Activated CD8-positive, alpha-beta T cell treated with anti-CD3 and anti-CD28 coated beads for 36 hours (primary cell): ENCODE measurements at regions not wholly inside any gene's neighbourhood (a gene's known extent, or its start where the extent isn't known, plus 50 kb on each side); places are given as distances from the start of the nearest gene placed in this dataset.

Experiments used
- ATAC-seq: fragments of 200-7000 bp; cut with Tn5 transposase; one replicate; pipeline ENCODE4 v1.10.0; 2021; ENCODE audit warnings: mild to moderate bottlenecking, moderate library complexity
- CTCF ChIA-PET: fragments of 350-600 bp; sonication (Branson Sonifier 250); formaldehyde crosslinking; loops from one replicate; lab custom pipeline; 2021; ENCODE audit warnings: antibody characterized with exemption; lab: Charles Lee
- POLR2A ChIA-PET: fragments of 350-600 bp; sonication (Branson Sonifier 250); formaldehyde crosslinking; loops from one replicate; lab custom pipeline; 2021; ENCODE audit warnings: antibody characterized with exemption; lab: Charles Lee
- DNase-seq: peaks from one replicate; pipeline ENCODE4 v3.0.0-alpha.2; 2020
- H3K27ac Mint-ChIP-seq: one replicate; pipeline ENCODE4 v1.8.0; 2021; ENCODE audit warnings: mild to moderate bottlenecking, mixed read lengths
- H3K27me3 Mint-ChIP-seq: one replicate; pipeline ENCODE4 v1.8.0; 2021; ENCODE audit warnings: mixed read lengths
- H3K36me3 Mint-ChIP-seq: one replicate; pipeline ENCODE4 v1.8.0; 2021; ENCODE audit warnings: low read depth, mixed read lengths
- H3K4me1 Mint-ChIP-seq: one replicate; pipeline ENCODE4 v1.8.0; 2021; ENCODE audit warnings: low read depth, mixed read lengths
- H3K4me3 Mint-ChIP-seq: one replicate; pipeline ENCODE4 v1.8.0; 2021; ENCODE audit warnings: mild to moderate bottlenecking, moderate library complexity, mixed read lengths
- H3K9me3 Mint-ChIP-seq: one replicate; pipeline ENCODE4 v1.8.0; 2021; ENCODE audit warnings: mixed read lengths
- intact Hi-C: fragments of 100-400 bp; cut with micrococcal nuclease; formaldehyde crosslinking; loops from one replicate; pipeline ENCODE4 v1.10.0; 2022
- TF ChIP-seq, protein P1 (sequence below): fragments of 200-600 bp; IDR thresholded peaks from one replicate; pipeline ENCODE4 v1.8.0; 2022; ENCODE audit warnings: antibody characterized with exemption, mild to moderate bottlenecking

DNA sequence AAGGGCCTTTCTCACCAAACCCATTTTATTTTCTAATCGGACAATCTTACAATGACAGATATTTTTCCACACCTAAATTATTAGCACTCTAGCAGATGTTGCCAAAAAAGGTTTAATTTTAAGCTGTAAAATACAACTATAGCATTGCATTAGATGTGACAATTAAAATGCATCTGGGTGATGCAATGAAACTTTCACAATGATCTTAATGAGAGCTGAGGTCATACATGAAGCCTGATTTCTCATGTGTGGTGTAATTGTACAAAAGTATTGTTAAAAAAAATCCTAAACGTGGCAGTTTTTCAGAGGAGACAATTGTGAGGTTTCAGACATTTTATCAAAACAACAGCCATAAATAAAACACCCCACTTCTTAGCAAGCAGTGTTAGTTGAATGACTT, 606.0 kb downstream of the HDGFL1 start:
- H3K27me3 Mint-ChIP-seq, result no peaks in the 10 kb centered on the region
- no peak overlapping the region for H3K4me3 Mint-ChIP-seq
- no peaks in the 10 kb centered on the region for H3K4me1 Mint-ChIP-seq
- TF ChIP-seq, protein P1, sequence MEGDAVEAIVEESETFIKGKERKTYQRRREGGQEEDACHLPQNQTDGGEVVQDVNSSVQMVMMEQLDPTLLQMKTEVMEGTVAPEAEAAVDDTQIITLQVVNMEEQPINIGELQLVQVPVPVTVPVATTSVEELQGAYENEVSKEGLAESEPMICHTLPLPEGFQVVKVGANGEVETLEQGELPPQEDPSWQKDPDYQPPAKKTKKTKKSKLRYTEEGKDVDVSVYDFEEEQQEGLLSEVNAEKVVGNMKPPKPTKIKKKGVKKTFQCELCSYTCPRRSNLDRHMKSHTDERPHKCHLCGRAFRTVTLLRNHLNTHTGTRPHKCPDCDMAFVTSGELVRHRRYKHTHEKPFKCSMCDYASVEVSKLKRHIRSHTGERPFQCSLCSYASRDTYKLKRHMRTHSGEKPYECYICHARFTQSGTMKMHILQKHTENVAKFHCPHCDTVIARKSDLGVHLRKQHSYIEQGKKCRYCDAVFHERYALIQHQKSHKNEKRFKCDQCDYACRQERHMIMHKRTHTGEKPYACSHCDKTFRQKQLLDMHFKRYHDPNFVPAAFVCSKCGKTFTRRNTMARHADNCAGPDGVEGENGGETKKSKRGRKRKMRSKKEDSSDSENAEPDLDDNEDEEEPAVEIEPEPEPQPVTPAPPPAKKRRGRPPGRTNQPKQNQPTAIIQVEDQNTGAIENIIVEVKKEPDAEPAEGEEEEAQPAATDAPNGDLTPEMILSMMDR, result no peak
- H3K36me3 Mint-ChIP-seq, result no peaks in the 10 kb centered on the region
- no peaks in the 10 kb centered on the region for H3K9me3 Mint-ChIP-seq
- H3K27ac Mint-ChIP-seq, result peak overlapping the region; percentile 28
- DNase-seq, result no peak
- ChIA-PET CTCF (no interaction called here), POLR2A (no interaction called here)
- ATAC-seq, result no peak
- intact Hi-C loops, result no loop called here

DNA sequence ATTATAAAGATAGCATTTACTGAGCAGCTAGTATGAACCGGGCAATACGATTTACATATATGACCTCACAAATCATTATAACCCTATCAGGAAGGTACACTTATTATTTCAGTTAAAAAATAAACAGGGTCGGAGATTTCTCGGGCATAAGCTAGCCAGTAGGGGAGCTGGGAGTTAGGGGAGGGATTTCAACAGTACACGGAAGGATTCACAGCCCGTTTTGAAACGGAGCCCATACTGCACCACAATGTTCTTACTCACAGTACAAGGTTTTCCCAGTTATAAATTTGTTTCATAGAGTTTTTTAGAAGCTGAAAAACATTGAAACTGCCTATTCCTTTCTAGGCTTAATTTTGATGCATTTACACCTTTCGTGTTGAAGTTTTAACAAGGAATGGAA, 607.1 kb downstream of the HDGFL1 start:
- DNase-seq, result no peak
- no peak for ATAC-seq
- intact Hi-C loops, result no loop called here
- H3K27ac Mint-ChIP-seq, result no peak overlapping the region
- TF ChIP-seq, protein P1, result no peak
- H3K27me3 Mint-ChIP-seq, result no peaks in the 10 kb centered on the region
- no peaks in the 10 kb centered on the region for H3K9me3 Mint-ChIP-seq
- no peaks in the 10 kb centered on the region for H3K36me3 Mint-ChIP-seq
- no peak overlapping the region for H3K4me3 Mint-ChIP-seq
- ChIA-PET CTCF (no interaction called here), POLR2A (no interaction called here)
- H3K4me1 Mint-ChIP-seq, result no peaks in the 10 kb centered on the region

GRCh38 chr6:23176883-23177282, 607.5 kb downstream of the HDGFL1 start:
- Mint-ChIP-seq H3K27ac (no peak overlapping the region), H3K36me3 (no peaks in the 10 kb centered on the region), H3K4me1 (no peaks in the 10 kb centered on the region), H3K27me3 (no peaks in the 10 kb centered on the region), H3K4me3 (no peak overlapping the region), H3K9me3 (no peaks in the 10 kb centered on the region)
- CTCF ChIA-PET, result no interaction called here
- no peak for ATAC-seq
- POLR2A ChIA-PET, result no interaction called here
- intact Hi-C loops, result no loop called here
- DNase-seq, result no peak
- TF ChIP-seq, protein P1, result no peak

DNA sequence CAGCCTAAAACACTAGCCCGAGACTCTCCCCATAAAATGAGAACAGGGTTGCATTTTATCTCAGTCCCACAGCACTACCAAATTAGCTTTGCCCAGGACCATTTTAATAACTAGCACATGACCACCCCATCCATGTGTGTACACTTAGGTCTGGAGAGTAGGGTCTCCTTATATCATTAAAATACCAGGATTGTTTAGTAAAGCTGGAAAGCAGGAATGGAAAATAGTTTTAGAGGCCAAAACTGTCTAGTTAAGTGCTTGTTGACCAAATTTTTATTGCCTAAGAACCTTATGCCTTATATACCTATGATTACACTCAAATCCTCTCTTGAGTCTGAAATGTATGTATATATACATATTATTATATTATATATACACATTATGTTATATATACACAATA, 608.4 kb downstream of the HDGFL1 start:
- intact Hi-C loops, result no loop called here
- Mint-ChIP-seq H3K4me3 (no peak overlapping the region), H3K9me3 (no peaks in the 10 kb centered on the region), H3K36me3 (no peaks in the 10 kb centered on the region), H3K27ac (no peak overlapping the region), H3K4me1 (no peaks in the 10 kb centered on the region), H3K27me3 (no peaks in the 10 kb centered on the region)
- no peak for ATAC-seq
- POLR2A ChIA-PET, result no interaction called here
- DNase-seq, result no peak
- TF ChIP-seq, protein P1, result no peak
- CTCF ChIA-PET, result no interaction called here

DNA sequence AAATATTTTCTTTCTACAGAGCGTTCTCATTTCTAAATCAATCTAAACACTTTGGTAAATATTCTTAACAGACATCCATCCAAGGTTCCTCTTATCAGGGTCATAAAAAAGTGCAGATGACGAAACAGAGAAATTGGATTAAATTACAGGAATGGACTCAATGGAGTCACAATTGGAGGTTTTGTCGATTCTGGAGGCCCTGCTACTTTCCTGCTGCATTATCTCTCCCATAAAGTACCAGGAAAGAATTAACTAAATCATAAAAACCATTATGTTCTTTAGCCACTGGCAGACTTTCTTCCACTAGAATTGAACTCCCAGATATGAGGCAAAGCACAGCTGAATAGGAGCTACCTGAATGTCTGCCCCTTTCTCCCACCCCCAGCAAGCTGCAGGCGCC, 610.6 kb downstream of the HDGFL1 start:
- no peaks in the 10 kb centered on the region for H3K4me1 Mint-ChIP-seq
- DNase-seq (no peak), ATAC-seq (no peak)
- ChIA-PET CTCF (no interaction called here), POLR2A (no interaction called here)
- H3K36me3 Mint-ChIP-seq, result no peaks in the 10 kb centered on the region
- intact Hi-C loops, result no loop called here
- TF ChIP-seq, protein P1, result no peak
- no peaks in the 10 kb centered on the region for H3K9me3 Mint-ChIP-seq
- no peaks in the 10 kb centered on the region for H3K27me3 Mint-ChIP-seq
- H3K4me3 Mint-ChIP-seq, result no peak overlapping the region
- no peak overlapping the region for H3K27ac Mint-ChIP-seq
